ENCODE measurements at regions not wholly inside any gene's neighbourhood (a gene's known extent, or its start where the extent isn't known, plus 50 kb on each side); places are given as distances from the start of the nearest gene placed in this dataset.

DNA sequence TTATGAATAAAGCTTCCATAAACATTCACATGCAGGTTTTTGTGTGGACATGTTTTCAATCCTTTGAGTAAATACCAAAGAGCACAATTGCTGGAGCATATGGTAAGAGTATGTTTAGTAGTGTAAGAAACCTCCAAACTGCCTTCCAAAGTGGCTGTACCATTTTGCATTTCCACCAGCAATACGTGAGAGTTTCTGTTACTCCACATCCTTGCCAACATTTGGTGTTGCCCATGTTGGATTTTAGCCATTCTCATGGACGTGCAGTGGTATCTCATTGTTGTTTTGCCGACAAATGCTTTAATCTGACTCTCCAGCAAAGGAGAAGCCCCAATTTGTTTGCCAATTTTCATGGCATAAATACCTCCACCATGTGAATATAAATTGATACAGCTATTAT, 103.9 kb upstream of the TMEM45B start:
- TF ChIP-seq POLR2AphosphoS5 (IDR thresholded peaks at IDR 0.05) (no peak), CTCF (IDR thresholded peaks at IDR 0.05 in 8 of 11, conservative IDR thresholded peaks at IDR 0.05 in 3 of 11) (no peak), POLR2A (IDR thresholded peaks at IDR 0.05) (no peak)

Measured in spleen (tissue), 7 donors.